ENCODE measurements at regions not wholly inside any gene's neighbourhood (a gene's known extent, or its start where the extent isn't known, plus 50 kb on each side); places are given as distances from the start of the nearest gene placed in this dataset.

- no peak for TF ChIP-seq CTCF (IDR thresholded peaks at IDR 0.05; ENCODE audit: control insufficient read depth, extremely low read depth, insufficient read depth)
- no peak overlapping the region for H3K4me3 ChIP-seq (ENCODE audit: low read depth, low read length)
- peak; percentile 13 for DNase-seq (ENCODE audit: low read depth)
Observed at GRCh38 chr11:45580399-45580798, 85.0 kb downstream of the CHST1 start.

- no peak for TF ChIP-seq CTCF (IDR thresholded peaks at IDR 0.05; ENCODE audit: control insufficient read depth, extremely low read depth, insufficient read depth)
- H3K4me3 ChIP-seq (ENCODE audit: low read depth, low read length), result no peak overlapping the region
Observed at GRCh38 chr11:45578316-45578715, 87.1 kb downstream of the CHST1 start.

GRCh38 chr11:45577752-45578151 is 87.7 kb downstream of the CHST1 start:
- H3K4me3 ChIP-seq (ENCODE audit: low read depth, low read length), result no peak overlapping the region
- TF ChIP-seq CTCF (IDR thresholded peaks at IDR 0.05; ENCODE audit: control insufficient read depth, extremely low read depth, insufficient read depth), result no peak
- no peak for DNase-seq (ENCODE audit: low read depth)

More at GRCh38 chr11:45578316-45578715, 87.1 kb downstream of the CHST1 start:
- no peak for DNase-seq (ENCODE audit: low read depth)

GRCh38 chr11:45576461-45577215 is 88.8 kb downstream of the CHST1 start:
- H3K4me3 ChIP-seq (ENCODE audit: low read depth, low read length), result no peak overlapping the region
- TF ChIP-seq CTCF (IDR thresholded peaks at IDR 0.05; ENCODE audit: control insufficient read depth, extremely low read depth, insufficient read depth), result no peak
- no peak for DNase-seq (ENCODE audit: low read depth)

GRCh38 chr11:45573728-45574127 is 91.7 kb downstream of the CHST1 start:
- no peak overlapping the region for H3K4me3 ChIP-seq (ENCODE audit: low read depth, low read length)

GRCh38 chr11:45572354-45573123 is 92.9 kb downstream of the CHST1 start:
- no peak for TF ChIP-seq CTCF (IDR thresholded peaks at IDR 0.05; ENCODE audit: control insufficient read depth, extremely low read depth, insufficient read depth)
- DNase-seq (ENCODE audit: low read depth), result no peak
- no peak overlapping the region for H3K4me3 ChIP-seq (ENCODE audit: low read depth, low read length)

More at GRCh38 chr11:45573728-45574127, 91.7 kb downstream of the CHST1 start:
- no peak for TF ChIP-seq CTCF (IDR thresholded peaks at IDR 0.05; ENCODE audit: control insufficient read depth, extremely low read depth, insufficient read depth)
- DNase-seq (ENCODE audit: low read depth), result no peak

Data from LNCaP clone FGC (cell line).